ENCODE measurements at regions not wholly inside any gene's neighbourhood (a gene's known extent, or its start where the extent isn't known, plus 50 kb on each side); places are given as distances from the start of the nearest gene placed in this dataset.

DNA sequence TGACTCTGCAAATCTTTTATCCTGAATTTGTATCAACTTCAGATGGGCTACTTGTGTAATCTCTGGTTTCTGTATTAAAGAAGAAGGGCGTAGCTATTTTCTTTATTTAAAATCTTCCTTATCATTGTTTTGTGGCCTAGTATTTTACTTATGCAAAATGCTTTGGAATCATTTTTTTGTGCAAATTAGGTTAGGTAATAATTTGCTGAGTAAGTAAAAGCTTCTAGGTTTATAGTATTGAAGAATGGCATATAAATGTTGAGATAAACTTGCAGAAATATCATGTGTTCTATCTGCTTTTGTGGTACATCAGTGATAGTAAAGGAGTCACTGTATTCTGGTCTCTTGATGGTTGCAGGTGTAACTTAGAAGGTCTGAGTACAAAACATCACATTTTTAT, 197.2 kb upstream of the IL15 start:
- H3K9me3 Mint-ChIP-seq, result no peaks in the 10 kb centered on the region
- POLR2A ChIA-PET, result no interaction called here
- DNase-seq (ENCODE audit: low spot score) (no peak), ATAC-seq (no peak)
- TF ChIP-seq TEAD1 (CRISPR knock-in tag; IDR thresholded peaks at IDR 0.05), result no peak
- TF ChIP-seq, protein P1, sequence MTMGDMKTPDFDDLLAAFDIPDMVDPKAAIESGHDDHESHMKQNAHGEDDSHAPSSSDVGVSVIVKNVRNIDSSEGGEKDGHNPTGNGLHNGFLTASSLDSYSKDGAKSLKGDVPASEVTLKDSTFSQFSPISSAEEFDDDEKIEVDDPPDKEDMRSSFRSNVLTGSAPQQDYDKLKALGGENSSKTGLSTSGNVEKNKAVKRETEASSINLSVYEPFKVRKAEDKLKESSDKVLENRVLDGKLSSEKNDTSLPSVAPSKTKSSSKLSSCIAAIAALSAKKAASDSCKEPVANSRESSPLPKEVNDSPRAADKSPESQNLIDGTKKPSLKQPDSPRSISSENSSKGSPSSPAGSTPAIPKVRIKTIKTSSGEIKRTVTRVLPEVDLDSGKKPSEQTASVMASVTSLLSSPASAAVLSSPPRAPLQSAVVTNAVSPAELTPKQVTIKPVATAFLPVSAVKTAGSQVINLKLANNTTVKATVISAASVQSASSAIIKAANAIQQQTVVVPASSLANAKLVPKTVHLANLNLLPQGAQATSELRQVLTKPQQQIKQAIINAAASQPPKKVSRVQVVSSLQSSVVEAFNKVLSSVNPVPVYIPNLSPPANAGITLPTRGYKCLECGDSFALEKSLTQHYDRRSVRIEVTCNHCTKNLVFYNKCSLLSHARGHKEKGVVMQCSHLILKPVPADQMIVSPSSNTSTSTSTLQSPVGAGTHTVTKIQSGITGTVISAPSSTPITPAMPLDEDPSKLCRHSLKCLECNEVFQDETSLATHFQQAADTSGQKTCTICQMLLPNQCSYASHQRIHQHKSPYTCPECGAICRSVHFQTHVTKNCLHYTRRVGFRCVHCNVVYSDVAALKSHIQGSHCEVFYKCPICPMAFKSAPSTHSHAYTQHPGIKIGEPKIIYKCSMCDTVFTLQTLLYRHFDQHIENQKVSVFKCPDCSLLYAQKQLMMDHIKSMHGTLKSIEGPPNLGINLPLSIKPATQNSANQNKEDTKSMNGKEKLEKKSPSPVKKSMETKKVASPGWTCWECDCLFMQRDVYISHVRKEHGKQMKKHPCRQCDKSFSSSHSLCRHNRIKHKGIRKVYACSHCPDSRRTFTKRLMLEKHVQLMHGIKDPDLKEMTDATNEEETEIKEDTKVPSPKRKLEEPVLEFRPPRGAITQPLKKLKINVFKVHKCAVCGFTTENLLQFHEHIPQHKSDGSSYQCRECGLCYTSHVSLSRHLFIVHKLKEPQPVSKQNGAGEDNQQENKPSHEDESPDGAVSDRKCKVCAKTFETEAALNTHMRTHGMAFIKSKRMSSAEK (CRISPR knock-in tag; IDR thresholded peaks at IDR 0.05; ENCODE audit: borderline replicate concordance), result no peak
- TF ChIP-seq, protein P2, sequence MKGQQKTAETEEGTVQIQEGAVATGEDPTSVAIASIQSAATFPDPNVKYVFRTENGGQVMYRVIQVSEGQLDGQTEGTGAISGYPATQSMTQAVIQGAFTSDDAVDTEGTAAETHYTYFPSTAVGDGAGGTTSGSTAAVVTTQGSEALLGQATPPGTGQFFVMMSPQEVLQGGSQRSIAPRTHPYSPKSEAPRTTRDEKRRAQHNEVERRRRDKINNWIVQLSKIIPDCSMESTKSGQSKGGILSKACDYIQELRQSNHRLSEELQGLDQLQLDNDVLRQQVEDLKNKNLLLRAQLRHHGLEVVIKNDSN (CRISPR knock-in tag; IDR thresholded peaks at IDR 0.05), result no peak
- no peak overlapping the region for H3K4me3 Mint-ChIP-seq
- no peaks in the 10 kb centered on the region; the same call in 1 of the 2 replicates for H3K27me3 Mint-ChIP-seq (ENCODE audit: low read depth)
- no peak overlapping the region for H3K27ac Mint-ChIP-seq
- CTCF ChIA-PET, result no interaction called here
- no peaks in the 10 kb centered on the region for H3K4me1 Mint-ChIP-seq
- no peaks in the 10 kb centered on the region for H3K36me3 Mint-ChIP-seq

DNA sequence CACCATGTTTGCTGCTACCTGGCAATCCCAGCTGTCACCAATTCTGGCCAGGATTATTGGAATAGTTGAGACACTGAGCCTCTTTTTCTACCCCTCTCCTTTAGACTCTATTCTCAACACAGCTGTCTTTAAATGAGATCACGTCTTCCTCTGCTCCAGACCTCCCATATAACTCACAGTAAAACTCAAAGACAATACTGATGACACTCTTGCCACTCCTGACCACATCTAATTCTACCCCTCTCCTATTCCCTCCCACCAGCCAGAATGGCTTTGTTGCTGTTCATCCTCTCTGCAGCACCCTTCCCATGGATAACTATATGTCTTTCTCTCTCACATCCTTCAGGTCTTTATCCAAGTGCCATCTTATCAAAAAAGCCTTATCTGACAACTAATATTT, 188.6 kb upstream of the IL15 start:
- TF ChIP-seq TEAD4 (CRISPR knock-in tag; IDR thresholded peaks at IDR 0.05), result no peak
- no peak for TF ChIP-seq ZNF219 (CRISPR knock-in tag; IDR thresholded peaks at IDR 0.05; ENCODE audit: borderline replicate concordance)
- TF ChIP-seq, protein P3, sequence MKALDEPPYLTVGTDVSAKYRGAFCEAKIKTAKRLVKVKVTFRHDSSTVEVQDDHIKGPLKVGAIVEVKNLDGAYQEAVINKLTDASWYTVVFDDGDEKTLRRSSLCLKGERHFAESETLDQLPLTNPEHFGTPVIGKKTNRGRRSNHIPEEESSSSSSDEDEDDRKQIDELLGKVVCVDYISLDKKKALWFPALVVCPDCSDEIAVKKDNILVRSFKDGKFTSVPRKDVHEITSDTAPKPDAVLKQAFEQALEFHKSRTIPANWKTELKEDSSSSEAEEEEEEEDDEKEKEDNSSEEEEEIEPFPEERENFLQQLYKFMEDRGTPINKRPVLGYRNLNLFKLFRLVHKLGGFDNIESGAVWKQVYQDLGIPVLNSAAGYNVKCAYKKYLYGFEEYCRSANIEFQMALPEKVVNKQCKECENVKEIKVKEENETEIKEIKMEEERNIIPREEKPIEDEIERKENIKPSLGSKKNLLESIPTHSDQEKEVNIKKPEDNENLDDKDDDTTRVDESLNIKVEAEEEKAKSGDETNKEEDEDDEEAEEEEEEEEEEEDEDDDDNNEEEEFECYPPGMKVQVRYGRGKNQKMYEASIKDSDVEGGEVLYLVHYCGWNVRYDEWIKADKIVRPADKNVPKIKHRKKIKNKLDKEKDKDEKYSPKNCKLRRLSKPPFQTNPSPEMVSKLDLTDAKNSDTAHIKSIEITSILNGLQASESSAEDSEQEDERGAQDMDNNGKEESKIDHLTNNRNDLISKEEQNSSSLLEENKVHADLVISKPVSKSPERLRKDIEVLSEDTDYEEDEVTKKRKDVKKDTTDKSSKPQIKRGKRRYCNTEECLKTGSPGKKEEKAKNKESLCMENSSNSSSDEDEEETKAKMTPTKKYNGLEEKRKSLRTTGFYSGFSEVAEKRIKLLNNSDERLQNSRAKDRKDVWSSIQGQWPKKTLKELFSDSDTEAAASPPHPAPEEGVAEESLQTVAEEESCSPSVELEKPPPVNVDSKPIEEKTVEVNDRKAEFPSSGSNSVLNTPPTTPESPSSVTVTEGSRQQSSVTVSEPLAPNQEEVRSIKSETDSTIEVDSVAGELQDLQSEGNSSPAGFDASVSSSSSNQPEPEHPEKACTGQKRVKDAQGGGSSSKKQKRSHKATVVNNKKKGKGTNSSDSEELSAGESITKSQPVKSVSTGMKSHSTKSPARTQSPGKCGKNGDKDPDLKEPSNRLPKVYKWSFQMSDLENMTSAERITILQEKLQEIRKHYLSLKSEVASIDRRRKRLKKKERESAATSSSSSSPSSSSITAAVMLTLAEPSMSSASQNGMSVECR (CRISPR knock-in tag; IDR thresholded peaks at IDR 0.05; ENCODE audit: borderline replicate concordance), result no peak
- no peak for TF ChIP-seq ESRRA (CRISPR knock-in tag; IDR thresholded peaks at IDR 0.05; ENCODE audit: borderline replicate concordance)
- Mint-ChIP-seq H3K4me1 (no peaks in the 10 kb centered on the region), H3K4me3 (no peak overlapping the region), H3K27me3 (ENCODE audit: low read depth) (no peaks in the 10 kb centered on the region), H3K36me3 (no peaks in the 10 kb centered on the region), H3K27ac (no peak overlapping the region), H3K9me3 (peaks cover 6% of the 10 kb centered on the region; the same call in 1 of the 2 replicates)
- no peak for ATAC-seq
- ChIA-PET POLR2A (no interaction called here), CTCF (no interaction called here)
- DNase-seq (ENCODE audit: low spot score), result no peak

DNA sequence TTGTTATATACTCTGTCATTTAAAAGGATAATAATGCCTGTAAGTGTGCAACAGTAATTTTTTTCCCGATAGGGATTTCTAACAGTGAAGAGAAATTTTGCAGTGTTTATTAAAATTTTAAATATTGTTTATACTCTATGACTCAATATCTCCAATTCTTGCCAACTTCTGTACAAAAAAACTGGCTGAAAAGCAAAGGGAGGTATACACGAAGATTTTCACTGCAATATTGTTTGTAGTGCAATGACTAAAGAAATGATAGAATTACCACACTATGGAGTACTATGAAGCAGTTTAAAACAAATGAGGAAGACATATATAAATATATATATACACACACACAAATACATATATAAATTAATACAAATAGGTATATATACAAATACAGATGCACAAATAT, 187.9 kb upstream of the IL15 start:
- Mint-ChIP-seq H3K4me3 (no peak overlapping the region), H3K27me3 (ENCODE audit: low read depth) (no peaks in the 10 kb centered on the region), H3K36me3 (no peaks in the 10 kb centered on the region), H3K27ac (no peak overlapping the region), H3K9me3 (peaks cover 6% of the 10 kb centered on the region; the same call in 1 of the 2 replicates), H3K4me1 (no peaks in the 10 kb centered on the region)
- ChIA-PET CTCF (no interaction called here), POLR2A (no interaction called here)
- ATAC-seq, result no peak
- no peak for DNase-seq (ENCODE audit: low spot score)
- TF ChIP-seq ZNF232 (CRISPR knock-in tag; IDR thresholded peaks at IDR 0.05), result no peak
- no peak for TF ChIP-seq MYBL2 (CRISPR knock-in tag; IDR thresholded peaks at IDR 0.05)
- no peak for TF ChIP-seq ZNF219 (CRISPR knock-in tag; IDR thresholded peaks at IDR 0.05; ENCODE audit: borderline replicate concordance)
- TF ChIP-seq ESRRA (CRISPR knock-in tag; IDR thresholded peaks at IDR 0.05; ENCODE audit: borderline replicate concordance), result no peak
- TF ChIP-seq JUN (CRISPR knock-in tag; IDR thresholded peaks at IDR 0.05), result no peak
- TF ChIP-seq, protein P4, sequence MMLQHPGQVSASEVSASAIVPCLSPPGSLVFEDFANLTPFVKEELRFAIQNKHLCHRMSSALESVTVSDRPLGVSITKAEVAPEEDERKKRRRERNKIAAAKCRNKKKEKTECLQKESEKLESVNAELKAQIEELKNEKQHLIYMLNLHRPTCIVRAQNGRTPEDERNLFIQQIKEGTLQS (CRISPR knock-in tag; conservative IDR thresholded peaks at IDR 0.05), result no peak
- TF ChIP-seq ELF4 (CRISPR knock-in tag; IDR thresholded peaks at IDR 0.05; ENCODE audit: low read depth), result no peak
- TF ChIP-seq, protein P5, sequence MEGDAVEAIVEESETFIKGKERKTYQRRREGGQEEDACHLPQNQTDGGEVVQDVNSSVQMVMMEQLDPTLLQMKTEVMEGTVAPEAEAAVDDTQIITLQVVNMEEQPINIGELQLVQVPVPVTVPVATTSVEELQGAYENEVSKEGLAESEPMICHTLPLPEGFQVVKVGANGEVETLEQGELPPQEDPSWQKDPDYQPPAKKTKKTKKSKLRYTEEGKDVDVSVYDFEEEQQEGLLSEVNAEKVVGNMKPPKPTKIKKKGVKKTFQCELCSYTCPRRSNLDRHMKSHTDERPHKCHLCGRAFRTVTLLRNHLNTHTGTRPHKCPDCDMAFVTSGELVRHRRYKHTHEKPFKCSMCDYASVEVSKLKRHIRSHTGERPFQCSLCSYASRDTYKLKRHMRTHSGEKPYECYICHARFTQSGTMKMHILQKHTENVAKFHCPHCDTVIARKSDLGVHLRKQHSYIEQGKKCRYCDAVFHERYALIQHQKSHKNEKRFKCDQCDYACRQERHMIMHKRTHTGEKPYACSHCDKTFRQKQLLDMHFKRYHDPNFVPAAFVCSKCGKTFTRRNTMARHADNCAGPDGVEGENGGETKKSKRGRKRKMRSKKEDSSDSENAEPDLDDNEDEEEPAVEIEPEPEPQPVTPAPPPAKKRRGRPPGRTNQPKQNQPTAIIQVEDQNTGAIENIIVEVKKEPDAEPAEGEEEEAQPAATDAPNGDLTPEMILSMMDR (IDR thresholded peaks at IDR 0.05), result no peak
- no peak for TF ChIP-seq ZNF423 (CRISPR knock-in tag; IDR thresholded peaks at IDR 0.05)
- TF ChIP-seq IRF2 (CRISPR knock-in tag; IDR thresholded peaks at IDR 0.05; ENCODE audit: borderline replicate concordance, low read depth), result no peak
- TF ChIP-seq SMAD3 (CRISPR knock-in tag; IDR thresholded peaks at IDR 0.05; ENCODE audit: borderline replicate concordance), result no peak
- TF ChIP-seq RELA (CRISPR knock-in tag; IDR thresholded peaks at IDR 0.05; ENCODE audit: borderline replicate concordance), result no peak
- TF ChIP-seq, protein P2 (CRISPR knock-in tag; IDR thresholded peaks at IDR 0.05), result no peak

Measured in WTC11 (cell line).